ENCODE measurements at regions not wholly inside any gene's neighbourhood (a gene's known extent, or its start where the extent isn't known, plus 50 kb on each side); places are given as distances from the start of the nearest gene placed in this dataset.

DNA sequence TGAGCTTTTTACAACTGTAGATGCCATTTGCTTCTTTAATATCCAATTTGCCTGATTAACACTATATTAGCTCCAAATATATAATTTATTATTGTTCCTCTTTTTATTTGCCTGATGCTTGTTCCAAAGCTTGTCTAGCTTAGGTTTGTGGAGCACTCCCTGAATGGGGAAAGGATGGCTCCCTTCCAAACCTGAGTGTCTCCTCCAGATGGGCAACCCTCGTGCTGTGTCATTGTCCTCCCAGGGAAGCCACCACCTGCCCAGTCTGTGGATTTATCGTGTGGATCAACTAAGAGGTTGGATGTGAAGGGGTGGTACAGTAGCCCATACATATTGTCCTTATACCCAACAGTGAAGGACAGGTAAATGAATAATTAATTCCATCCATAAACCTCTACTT is 404.9 kb downstream of the CDK5RAP2 start:
- ATAC-seq (ENCODE audit: insufficient read depth, low FRiP score) = no peak
- H3K9me3 ChIP-seq (ENCODE audit: control insufficient read depth in 4 of 4, insufficient read depth in 3 of 4, low read length in 3 of 4) = peaks cover 0 to 1% (median 0%) of the 10 kb centered on the region in 4 donors
- H3K36me3 ChIP-seq (ENCODE audit: control insufficient read depth in 4 of 4, insufficient read depth in 4 of 4, low read length in 4 of 4) = no peaks in the 10 kb centered on the region
- no peaks in the 10 kb centered on the region for H3K27me3 ChIP-seq (ENCODE audit: control insufficient read depth in 3 of 3, insufficient read depth in 3 of 3, low read length in 2 of 3)
- H3K4me3 ChIP-seq = no peak overlapping the region
- H3K9ac ChIP-seq (ENCODE audit: insufficient read depth in 1 of 2, low read length in 2 of 2) = no peak overlapping the region
- H3K27ac ChIP-seq (ENCODE audit: low read depth in 1 of 2, low read length in 1 of 2) = no peak overlapping the region
- no peak for TF ChIP-seq CTCF (IDR thresholded peaks at IDR 0.05; ENCODE audit: control extremely low read depth, extremely low read depth)
- no peaks in the 10 kb centered on the region for H3K4me1 ChIP-seq (ENCODE audit: control insufficient read depth in 5 of 5, insufficient read depth in 5 of 5, low read length in 5 of 5)
- WGBS, 2 donors = 82 to 84% methylated on average over 2 of the region's 2 CpGs
- DNase-seq = no peak

DNA sequence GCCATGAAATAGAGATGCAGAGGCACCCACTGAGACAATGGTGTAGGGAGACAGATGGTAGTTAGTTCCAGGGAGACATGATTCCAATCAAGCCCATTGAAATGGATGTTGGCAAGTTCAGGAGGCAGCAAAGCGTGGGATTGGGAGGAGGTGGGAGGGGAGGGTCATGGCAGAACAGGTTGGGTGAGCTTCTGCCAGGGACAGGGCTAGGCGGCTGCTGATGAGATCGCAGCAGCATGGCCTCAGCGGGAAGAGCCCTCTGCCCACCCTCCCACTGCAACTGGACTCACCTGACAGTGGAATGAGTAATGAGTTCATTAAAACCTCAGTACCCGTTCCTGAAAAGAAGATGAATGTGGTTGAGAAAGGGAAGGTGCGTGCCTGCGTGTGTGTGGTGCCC is 418.2 kb downstream of the CDK5RAP2 start:
- peaks cover 0 to 6% (median 0%) of the 10 kb centered on the region in 4 donors for H3K9me3 ChIP-seq (ENCODE audit: control insufficient read depth in 4 of 4, insufficient read depth in 3 of 4, low read length in 3 of 4)
- no peak overlapping the region for H3K4me3 ChIP-seq
- no peak overlapping the region for H3K9ac ChIP-seq (ENCODE audit: insufficient read depth in 1 of 2, low read length in 2 of 2)
- DNase-seq = peak in 1 of 3 donors; percentile 5
- H3K36me3 ChIP-seq (ENCODE audit: control insufficient read depth in 4 of 4, insufficient read depth in 4 of 4, low read length in 4 of 4) = no peaks in the 10 kb centered on the region
- 65 to 66% methylated on average over 7 of the region's 7 CpGs for WGBS, 2 donors
- no peak overlapping the region for H3K27ac ChIP-seq (ENCODE audit: low read depth in 1 of 2, low read length in 1 of 2)
- TF ChIP-seq CTCF (IDR thresholded peaks at IDR 0.05; ENCODE audit: control extremely low read depth, extremely low read depth) = no peak
- ATAC-seq (ENCODE audit: insufficient read depth, low FRiP score) = no peak
- H3K4me1 ChIP-seq (ENCODE audit: control insufficient read depth in 5 of 5, insufficient read depth in 5 of 5, low read length in 5 of 5) = no peaks in the 10 kb centered on the region
- H3K27me3 ChIP-seq (ENCODE audit: control insufficient read depth in 3 of 3, insufficient read depth in 3 of 3, low read length in 2 of 3) = no peaks in the 10 kb centered on the region

- no peak overlapping the region for H3K4me3 ChIP-seq
- H3K9ac ChIP-seq (ENCODE audit: insufficient read depth in 1 of 2, low read length in 2 of 2) = no peak overlapping the region
- ATAC-seq (ENCODE audit: insufficient read depth, low FRiP score) (no peak), DNase-seq (no peak)
- H3K27me3 ChIP-seq (ENCODE audit: control insufficient read depth in 3 of 3, insufficient read depth in 3 of 3, low read length in 2 of 3) = no peaks in the 10 kb centered on the region
- 86 to 88% methylated on average over 1 of the region's 1 CpG for WGBS, 2 donors
- no peaks in the 10 kb centered on the region for H3K4me1 ChIP-seq (ENCODE audit: control insufficient read depth in 5 of 5, insufficient read depth in 5 of 5, low read length in 5 of 5)
- H3K27ac ChIP-seq (ENCODE audit: low read depth in 1 of 2, low read length in 1 of 2) = no peak overlapping the region
- H3K9me3 ChIP-seq (ENCODE audit: control insufficient read depth in 4 of 4, insufficient read depth in 3 of 4, low read length in 3 of 4) = peaks cover 0 to 14% (median 1%) of the 10 kb centered on the region in 4 donors
- no peaks in the 10 kb centered on the region for H3K36me3 ChIP-seq (ENCODE audit: control insufficient read depth in 4 of 4, insufficient read depth in 4 of 4, low read length in 4 of 4)
- TF ChIP-seq CTCF (IDR thresholded peaks at IDR 0.05; ENCODE audit: control extremely low read depth, extremely low read depth) = no peak
Measured at GRCh38 chr9:120158221-120158620, 421.7 kb downstream of the CDK5RAP2 start.

GRCh38 chr9:120156376-120156775 is 423.6 kb downstream of the CDK5RAP2 start:
- no peak overlapping the region for H3K4me3 ChIP-seq

More at GRCh38 chr9:120156376-120156775, 423.6 kb downstream of the CDK5RAP2 start:
- ATAC-seq (ENCODE audit: insufficient read depth, low FRiP score) (no peak), DNase-seq (no peak)
- 69 to 79% methylated on average over 8 of the region's 8 CpGs for WGBS, 2 donors
- Histone ChIP-seq H3K9ac (ENCODE audit: insufficient read depth in 1 of 2, low read length in 2 of 2) (no peak overlapping the region), H3K9me3 (ENCODE audit: control insufficient read depth in 4 of 4, insufficient read depth in 3 of 4, low read length in 3 of 4) (peaks cover 0 to 16% (median 1%) of the 10 kb centered on the region in 4 donors), H3K27me3 (ENCODE audit: control insufficient read depth in 3 of 3, insufficient read depth in 3 of 3, low read length in 2 of 3) (no peaks in the 10 kb centered on the region), H3K4me1 (ENCODE audit: control insufficient read depth in 5 of 5, insufficient read depth in 5 of 5, low read length in 5 of 5) (peaks cover 0 to 8% (median 0%) of the 10 kb centered on the region in 5 donors), H3K36me3 (ENCODE audit: control insufficient read depth in 4 of 4, insufficient read depth in 4 of 4, low read length in 4 of 4) (no peaks in the 10 kb centered on the region), H3K27ac (ENCODE audit: low read depth in 1 of 2, low read length in 1 of 2) (no peak overlapping the region)
- no peak for TF ChIP-seq CTCF (IDR thresholded peaks at IDR 0.05; ENCODE audit: control extremely low read depth, extremely low read depth)

All from lung (tissue), 11 donors.